Nephron progenitor cell (in vitro differentiated cells): ENCODE measurements at regions not wholly inside any gene's neighbourhood (a gene's known extent, or its start where the extent isn't known, plus 50 kb on each side); places are given as distances from the start of the nearest gene placed in this dataset.
"Not testable (repeated sequence)": the region's sequence is repeated elsewhere in the genome, so short reads cannot be mapped to it uniquely, and the experiment has no call there.

ENCODE experiments used
- DNase-seq: peaks from one replicate; pipeline ENCODE4 v3.0.0; 2021
- H3K27ac Mint-ChIP-seq: 2 replicates; pipeline ENCODE4 v1.8.0; 2021; ENCODE audit warnings: mild to moderate bottlenecking, moderate library complexity, mixed read lengths
- H3K27me3 Mint-ChIP-seq: 2 replicates; pipeline ENCODE4 v1.8.0; 2021; ENCODE audit warnings: mild to moderate bottlenecking, low read depth, mixed read lengths; ENCODE audit not compliant: poor library complexity
- H3K36me3 Mint-ChIP-seq: 2 replicates; pipeline ENCODE4 v1.8.0; 2021; ENCODE audit warnings: low read depth, mixed read lengths
- H3K4me1 Mint-ChIP-seq: 2 replicates; pipeline ENCODE4 v1.8.0; 2021; ENCODE audit warnings: mixed read lengths
- H3K4me3 Mint-ChIP-seq: 2 replicates; pipeline ENCODE4 v1.8.0; 2021; ENCODE audit warnings: mild to moderate bottlenecking, moderate library complexity, mixed read lengths
- H3K9me3 Mint-ChIP-seq: 2 replicates; pipeline ENCODE4 v1.8.0; 2021; ENCODE audit warnings: mild to moderate bottlenecking, moderate library complexity, mixed read lengths
- TF ChIP-seq, protein P1 (sequence below): fragments of 200-600 bp; sonication (generic); IDR thresholded peaks from 2 replicates; pipeline ENCODE4 v1.5.0; 2021; ENCODE audit warnings: antibody characterized with exemption

DNA sequence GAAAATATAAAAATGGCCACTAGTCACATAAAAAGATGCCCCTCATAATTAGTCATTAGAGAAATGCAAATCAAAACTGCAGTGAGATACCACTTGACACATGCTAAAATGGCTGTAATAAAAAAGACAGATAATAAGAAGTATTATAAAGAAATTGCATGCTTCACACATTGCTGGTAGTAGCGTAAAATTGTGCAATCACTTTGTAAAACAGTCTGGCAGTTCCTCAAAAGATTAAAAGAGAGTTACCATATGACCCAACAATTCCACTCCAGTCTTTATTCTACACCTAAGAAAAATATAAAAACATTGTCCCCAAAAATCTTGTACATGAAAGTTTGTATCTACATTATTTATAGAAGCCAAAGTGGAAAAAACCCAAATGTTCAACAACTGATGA lies 170.6 kb upstream of the FIGN start:
- Mint-ChIP-seq H3K36me3 (no peaks in the 10 kb centered on the region), H3K4me3 (no peak overlapping the region), H3K9me3 (peaks cover under 1% of the 10 kb centered on the region), H3K27ac (no peak overlapping the region), H3K27me3 (no peaks in the 10 kb centered on the region), H3K4me1 (no peaks in the 10 kb centered on the region)
- TF ChIP-seq, protein P1, sequence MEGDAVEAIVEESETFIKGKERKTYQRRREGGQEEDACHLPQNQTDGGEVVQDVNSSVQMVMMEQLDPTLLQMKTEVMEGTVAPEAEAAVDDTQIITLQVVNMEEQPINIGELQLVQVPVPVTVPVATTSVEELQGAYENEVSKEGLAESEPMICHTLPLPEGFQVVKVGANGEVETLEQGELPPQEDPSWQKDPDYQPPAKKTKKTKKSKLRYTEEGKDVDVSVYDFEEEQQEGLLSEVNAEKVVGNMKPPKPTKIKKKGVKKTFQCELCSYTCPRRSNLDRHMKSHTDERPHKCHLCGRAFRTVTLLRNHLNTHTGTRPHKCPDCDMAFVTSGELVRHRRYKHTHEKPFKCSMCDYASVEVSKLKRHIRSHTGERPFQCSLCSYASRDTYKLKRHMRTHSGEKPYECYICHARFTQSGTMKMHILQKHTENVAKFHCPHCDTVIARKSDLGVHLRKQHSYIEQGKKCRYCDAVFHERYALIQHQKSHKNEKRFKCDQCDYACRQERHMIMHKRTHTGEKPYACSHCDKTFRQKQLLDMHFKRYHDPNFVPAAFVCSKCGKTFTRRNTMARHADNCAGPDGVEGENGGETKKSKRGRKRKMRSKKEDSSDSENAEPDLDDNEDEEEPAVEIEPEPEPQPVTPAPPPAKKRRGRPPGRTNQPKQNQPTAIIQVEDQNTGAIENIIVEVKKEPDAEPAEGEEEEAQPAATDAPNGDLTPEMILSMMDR, result no peak
- no peak for DNase-seq

DNA sequence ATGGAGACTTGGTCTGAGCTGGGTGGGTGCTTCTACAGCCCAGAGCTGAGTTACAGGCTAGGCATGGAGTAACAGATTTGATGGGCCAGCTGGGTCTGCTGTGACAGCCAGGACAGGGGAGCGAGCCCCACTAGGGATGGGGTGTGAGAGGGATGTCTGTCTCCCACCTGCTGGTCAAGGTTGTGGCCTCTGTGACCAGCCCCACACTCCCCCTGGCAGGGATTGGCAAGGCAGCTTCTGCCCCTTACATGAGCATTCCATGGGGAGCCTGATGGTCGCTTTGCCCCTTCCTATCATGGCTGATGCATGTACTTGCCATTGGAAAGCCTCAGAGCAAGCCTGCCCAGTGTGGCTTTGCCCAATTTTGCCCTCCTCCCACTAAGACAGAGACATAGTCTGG lies 162.0 kb upstream of the FIGN start:
- H3K27me3 Mint-ChIP-seq, result no peaks in the 10 kb centered on the region
- no peak for DNase-seq
- TF ChIP-seq, protein P1, result no peak
- no peaks in the 10 kb centered on the region for H3K36me3 Mint-ChIP-seq
- peaks cover 29% of the 10 kb centered on the region for H3K9me3 Mint-ChIP-seq
- no peaks in the 10 kb centered on the region for H3K4me1 Mint-ChIP-seq
- H3K27ac Mint-ChIP-seq, result no peak overlapping the region
- no peak overlapping the region for H3K4me3 Mint-ChIP-seq

DNA sequence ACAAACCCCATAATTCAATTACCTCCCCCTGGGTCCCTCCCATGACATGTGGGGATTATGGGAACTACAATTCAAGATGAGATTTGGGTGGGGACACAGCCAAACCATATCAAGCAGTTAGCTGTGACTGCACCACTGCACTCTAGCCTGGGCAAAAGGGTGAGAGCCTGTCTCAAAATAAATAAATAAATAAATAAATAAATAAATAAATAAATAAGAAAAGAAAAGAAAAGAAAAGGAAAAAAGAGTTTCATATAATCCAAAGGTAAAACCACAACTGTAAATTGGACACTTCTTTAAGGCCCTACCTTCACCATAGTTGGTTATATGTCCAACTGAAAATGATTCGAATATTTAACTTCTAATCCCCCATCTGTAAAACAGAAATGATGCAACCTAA lies 157.6 kb upstream of the FIGN start:
- H3K36me3 Mint-ChIP-seq, DNase-seq, H3K27me3 Mint-ChIP-seq, H3K4me1 Mint-ChIP-seq, H3K4me3 Mint-ChIP-seq, H3K27ac Mint-ChIP-seq: not testable (repeated sequence)
- peaks cover 10% of the 10 kb centered on the region for H3K9me3 Mint-ChIP-seq

DNA sequence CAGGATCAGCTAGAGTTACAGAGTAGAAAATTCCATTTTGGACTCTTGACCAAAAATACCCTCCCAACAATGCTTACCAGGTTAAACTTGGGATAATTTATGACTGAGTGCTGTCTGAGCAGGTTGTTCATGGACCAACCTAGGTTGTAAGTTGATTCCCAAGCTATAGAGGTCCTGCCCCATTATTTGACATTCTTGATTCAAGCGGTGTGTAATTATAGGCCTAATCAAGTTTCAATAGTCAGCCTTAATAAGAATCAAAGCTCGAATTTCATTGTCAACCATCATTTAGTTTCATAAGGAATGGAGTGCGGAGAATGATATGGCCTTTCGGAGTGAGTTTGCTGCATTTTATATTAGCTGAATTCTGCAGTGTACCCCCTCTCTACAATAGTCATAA lies 152.8 kb upstream of the FIGN start:
- no peak overlapping the region for H3K4me3 Mint-ChIP-seq
- H3K27ac Mint-ChIP-seq, result no peak overlapping the region
- no peak for DNase-seq
- H3K9me3 Mint-ChIP-seq, result peaks cover 6% of the 10 kb centered on the region
- TF ChIP-seq, protein P1, result no peak
- no peaks in the 10 kb centered on the region for H3K36me3 Mint-ChIP-seq
- no peaks in the 10 kb centered on the region for H3K4me1 Mint-ChIP-seq
- no peaks in the 10 kb centered on the region for H3K27me3 Mint-ChIP-seq

DNA sequence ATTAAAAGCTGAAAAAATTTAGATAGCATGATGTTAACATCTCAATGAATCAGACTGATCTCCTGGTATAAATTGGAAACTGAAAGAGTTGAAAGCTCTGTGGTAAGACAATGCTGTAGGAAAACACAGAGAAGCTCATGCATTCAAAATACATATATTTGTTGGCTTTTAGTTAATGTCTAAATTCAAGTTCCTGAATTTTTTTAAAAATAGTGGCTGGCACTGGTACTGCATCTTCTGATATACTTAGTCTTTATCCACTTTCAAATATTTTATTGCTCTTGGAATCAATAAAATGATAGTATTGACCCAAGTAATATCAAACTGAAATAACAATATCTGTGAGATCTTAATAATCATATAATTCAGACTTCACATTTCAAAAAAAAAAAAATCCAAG lies 151.4 kb upstream of the FIGN start:
- no peak for DNase-seq
- H3K36me3 Mint-ChIP-seq, result no peaks in the 10 kb centered on the region
- H3K4me3 Mint-ChIP-seq, result no peak overlapping the region
- H3K27me3 Mint-ChIP-seq, result no peaks in the 10 kb centered on the region
- H3K4me1 Mint-ChIP-seq, result no peaks in the 10 kb centered on the region
- no peaks in the 10 kb centered on the region for H3K9me3 Mint-ChIP-seq
- no peak overlapping the region for H3K27ac Mint-ChIP-seq
- TF ChIP-seq, protein P1, result peak; percentile 22

DNA sequence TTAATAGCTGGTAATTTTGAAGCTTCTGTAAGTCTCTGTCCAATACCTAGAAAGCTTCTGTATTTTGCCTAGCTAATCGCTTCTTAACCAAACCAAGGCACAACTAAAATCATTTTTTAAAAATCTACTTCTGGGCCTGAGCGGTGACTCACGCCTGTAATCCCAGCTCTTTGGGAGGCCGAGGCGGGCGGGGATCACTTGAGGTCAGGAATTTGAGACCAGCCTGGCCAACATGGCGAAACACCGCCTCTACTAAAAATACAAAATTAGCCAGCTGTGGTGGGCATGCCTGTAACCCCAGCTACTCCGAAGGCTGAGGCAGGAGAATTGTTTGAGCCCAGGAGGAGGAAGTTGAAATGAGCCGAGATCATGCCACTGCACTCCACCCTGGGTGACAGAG lies 148.6 kb upstream of the FIGN start:
- Mint-ChIP-seq H3K4me3 (no peak overlapping the region), H3K4me1 (peaks cover 9% of the 10 kb centered on the region), H3K9me3 (no peaks in the 10 kb centered on the region), H3K27ac (no peak overlapping the region), H3K36me3 (no peaks in the 10 kb centered on the region), H3K27me3 (peaks cover 4% of the 10 kb centered on the region)
- no peak for DNase-seq
- TF ChIP-seq, protein P1, result no peak
